ENCODE measurements at regions not wholly inside any gene's neighbourhood (a gene's known extent, or its start where the extent isn't known, plus 50 kb on each side); places are given as distances from the start of the nearest gene placed in this dataset.

DNA sequence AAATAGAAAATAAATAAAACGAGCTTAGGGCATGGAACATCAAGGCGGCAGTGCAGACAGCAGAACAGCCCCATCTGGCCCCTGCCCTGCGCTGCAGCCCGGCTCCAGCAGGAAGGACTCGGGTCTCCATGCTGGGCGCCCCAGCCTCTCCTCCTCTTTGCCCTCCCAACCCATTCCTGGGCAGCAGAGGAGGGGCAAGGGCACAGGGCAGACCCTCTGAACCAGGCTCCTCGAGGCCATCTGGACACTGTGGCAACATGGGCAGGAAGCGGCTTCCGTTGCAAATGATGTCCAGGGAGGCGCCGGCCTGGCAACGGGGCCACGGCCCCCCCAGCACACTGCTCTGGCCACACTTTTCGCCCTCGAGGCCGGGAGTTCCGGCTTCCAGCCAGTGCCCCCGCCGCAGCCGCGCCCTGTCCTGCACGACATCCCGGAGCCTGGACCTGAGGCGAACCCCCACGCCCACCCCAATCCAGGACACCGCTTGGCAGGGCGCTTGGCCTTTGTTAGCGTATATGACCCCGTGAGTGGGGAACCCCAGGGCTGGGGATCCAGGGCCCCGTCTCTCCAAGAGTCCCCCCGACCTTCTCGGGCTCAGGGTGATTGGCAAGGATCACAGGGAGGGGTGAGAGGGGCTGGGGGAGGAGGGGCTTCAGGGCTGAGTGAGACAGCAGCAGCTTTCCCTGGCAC lies 192.1 kb downstream of the IGLL1 start:
- TF ChIP-seq EZH2 (IDR thresholded peaks at IDR 0.05) (no peak), CTCF (IDR thresholded peaks at IDR 0.05) (no peak)

Data from neural progenitor cell (in vitro differentiated cells).